Upper lobe of left lung (tissue), 4 donors: ENCODE measurements at regions not wholly inside any gene's neighbourhood (a gene's known extent, or its start where the extent isn't known, plus 50 kb on each side); places are given as distances from the start of the nearest gene placed in this dataset.

Experiments used
- CTCF ChIP-seq, 6 experiments: fragments of 450-650 bp in 4 of 6; fragments of 200-600 bp in 2 of 6; sonication (generic) in 2 of 6; IDR thresholded peaks; one replicate each; pipeline ENCODE4 v1.5.1; 2016 to 2019; ENCODE audit warnings: antibody characterized with exemption in 6 of 6
- EP300 ChIP-seq, 4 donors: sonication (generic); formaldehyde crosslinking; IDR thresholded peaks; one replicate each; pipeline ENCODE4 v1.5.1; 2017; ENCODE audit warnings: antibody characterized with exemption in 4 of 4, control low read depth in 2 of 4
- POLR2AphosphoS5 ChIP-seq, 2 donors: sonication (generic); formaldehyde crosslinking; IDR thresholded peaks; one replicate each; pipeline ENCODE4 v1.5.1; 2017; ENCODE audit warnings: antibody characterized with exemption in 2 of 2

DNA sequence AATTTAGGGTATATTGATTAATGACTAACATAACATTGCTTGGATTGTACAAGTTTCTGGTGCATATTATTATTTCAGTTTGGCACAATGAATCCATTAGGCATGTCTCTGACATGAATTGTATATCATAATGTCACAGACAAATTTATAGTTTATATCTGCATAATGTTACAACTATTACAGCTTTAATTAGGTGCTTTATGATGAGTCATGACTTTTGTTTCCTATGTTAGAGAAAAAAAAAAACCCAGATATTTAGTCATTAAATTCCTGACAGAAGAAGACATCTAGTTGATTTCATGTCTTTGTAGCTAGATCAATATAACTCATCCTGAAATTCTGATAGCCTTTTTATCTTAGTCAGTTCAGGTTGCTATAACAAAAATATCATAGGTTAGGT lies 385.7 kb upstream of the EPHA5 start:
- TF ChIP-seq CTCF (IDR thresholded peaks at IDR 0.05) (no peak), EP300 (IDR thresholded peaks at IDR 0.05) (no peak), POLR2AphosphoS5 (IDR thresholded peaks at IDR 0.05) (no peak)
